ENCODE measurements at regions not wholly inside any gene's neighbourhood (a gene's known extent, or its start where the extent isn't known, plus 50 kb on each side); places are given as distances from the start of the nearest gene placed in this dataset.

- TF ChIP-seq, protein P1, sequence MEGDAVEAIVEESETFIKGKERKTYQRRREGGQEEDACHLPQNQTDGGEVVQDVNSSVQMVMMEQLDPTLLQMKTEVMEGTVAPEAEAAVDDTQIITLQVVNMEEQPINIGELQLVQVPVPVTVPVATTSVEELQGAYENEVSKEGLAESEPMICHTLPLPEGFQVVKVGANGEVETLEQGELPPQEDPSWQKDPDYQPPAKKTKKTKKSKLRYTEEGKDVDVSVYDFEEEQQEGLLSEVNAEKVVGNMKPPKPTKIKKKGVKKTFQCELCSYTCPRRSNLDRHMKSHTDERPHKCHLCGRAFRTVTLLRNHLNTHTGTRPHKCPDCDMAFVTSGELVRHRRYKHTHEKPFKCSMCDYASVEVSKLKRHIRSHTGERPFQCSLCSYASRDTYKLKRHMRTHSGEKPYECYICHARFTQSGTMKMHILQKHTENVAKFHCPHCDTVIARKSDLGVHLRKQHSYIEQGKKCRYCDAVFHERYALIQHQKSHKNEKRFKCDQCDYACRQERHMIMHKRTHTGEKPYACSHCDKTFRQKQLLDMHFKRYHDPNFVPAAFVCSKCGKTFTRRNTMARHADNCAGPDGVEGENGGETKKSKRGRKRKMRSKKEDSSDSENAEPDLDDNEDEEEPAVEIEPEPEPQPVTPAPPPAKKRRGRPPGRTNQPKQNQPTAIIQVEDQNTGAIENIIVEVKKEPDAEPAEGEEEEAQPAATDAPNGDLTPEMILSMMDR (IDR thresholded peaks at IDR 0.05), result no peak
- no peak for TF ChIP-seq POLR2A (IDR thresholded peaks at IDR 0.05)
These were observed 82.8 kb upstream of the LIMCH1 start for GRCh38 chr4:41455206-41455605.
